GM12872 (cell line): ENCODE measurements at regions not wholly inside any gene's neighbourhood (a gene's known extent, or its start where the extent isn't known, plus 50 kb on each side); places are given as distances from the start of the nearest gene placed in this dataset.

Experiments
- TF ChIP-seq, protein P1 (sequence below): IDR thresholded peaks from 3 replicates; pipeline ENCODE4 v1.5.1; 2011; ENCODE audit warnings: low read depth, mild to moderate bottlenecking, low read length, moderate library complexity; ENCODE audit not compliant: insufficient read depth

- TF ChIP-seq, protein P1, sequence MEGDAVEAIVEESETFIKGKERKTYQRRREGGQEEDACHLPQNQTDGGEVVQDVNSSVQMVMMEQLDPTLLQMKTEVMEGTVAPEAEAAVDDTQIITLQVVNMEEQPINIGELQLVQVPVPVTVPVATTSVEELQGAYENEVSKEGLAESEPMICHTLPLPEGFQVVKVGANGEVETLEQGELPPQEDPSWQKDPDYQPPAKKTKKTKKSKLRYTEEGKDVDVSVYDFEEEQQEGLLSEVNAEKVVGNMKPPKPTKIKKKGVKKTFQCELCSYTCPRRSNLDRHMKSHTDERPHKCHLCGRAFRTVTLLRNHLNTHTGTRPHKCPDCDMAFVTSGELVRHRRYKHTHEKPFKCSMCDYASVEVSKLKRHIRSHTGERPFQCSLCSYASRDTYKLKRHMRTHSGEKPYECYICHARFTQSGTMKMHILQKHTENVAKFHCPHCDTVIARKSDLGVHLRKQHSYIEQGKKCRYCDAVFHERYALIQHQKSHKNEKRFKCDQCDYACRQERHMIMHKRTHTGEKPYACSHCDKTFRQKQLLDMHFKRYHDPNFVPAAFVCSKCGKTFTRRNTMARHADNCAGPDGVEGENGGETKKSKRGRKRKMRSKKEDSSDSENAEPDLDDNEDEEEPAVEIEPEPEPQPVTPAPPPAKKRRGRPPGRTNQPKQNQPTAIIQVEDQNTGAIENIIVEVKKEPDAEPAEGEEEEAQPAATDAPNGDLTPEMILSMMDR, result no peak
These were observed 184.9 kb upstream of the DKK2 start for GRCh38 chr4:107220976-107221375.

- TF ChIP-seq, protein P1, result no peak
These were observed 183.6 kb upstream of the DKK2 start for GRCh38 chr4:107219681-107220080.

DNA sequence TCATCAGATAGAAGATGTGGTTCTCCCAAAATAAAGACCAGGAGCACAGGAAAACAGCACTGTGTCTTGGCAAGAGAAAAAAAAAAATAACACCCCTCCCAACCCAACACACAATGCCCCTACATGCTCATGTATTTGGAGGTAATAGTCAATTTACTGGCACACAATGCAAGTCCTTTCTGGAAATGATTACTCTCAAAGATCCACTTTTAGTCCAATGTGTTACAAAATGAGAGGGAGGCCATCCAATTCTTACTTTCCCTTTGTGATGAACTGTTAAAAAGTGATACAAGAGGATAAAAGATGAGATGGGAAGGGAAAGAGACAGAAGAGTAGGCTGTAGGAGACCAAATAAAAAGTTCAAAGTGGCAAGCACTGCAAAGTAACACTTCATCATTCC is 180.3 kb upstream of the DKK2 start:
- TF ChIP-seq, protein P1, result no peak

GRCh38 chr4:107215222-107215621 is 179.1 kb upstream of the DKK2 start:
- TF ChIP-seq, protein P1, result no peak

GRCh38 chr4:107213880-107214279 is 177.8 kb upstream of the DKK2 start:
- TF ChIP-seq, protein P1, result no peak

- TF ChIP-seq, protein P1, result no peak
These were observed 177.3 kb upstream of the DKK2 start for GRCh38 chr4:107213410-107213809.

GRCh38 chr4:107212565-107212964 is 176.5 kb upstream of the DKK2 start:
- TF ChIP-seq, protein P1, result no peak
